HEK293 (cell line): ENCODE measurements at regions not wholly inside any gene's neighbourhood (a gene's known extent, or its start where the extent isn't known, plus 50 kb on each side); places are given as distances from the start of the nearest gene placed in this dataset.

Experiments
- CTCF ChIA-PET: fragments of 350-600 bp; formaldehyde crosslinking; extraction: SDS; loops from one replicate; lab custom pipeline; 2021; ENCODE audit warnings: antibody characterized with exemption; lab: Yijun Ruan, JAX
- POLR2A ChIA-PET: fragments of 300-600 bp; formaldehyde crosslinking; extraction: SDS; loops from one replicate; lab custom pipeline; 2020; ENCODE audit warnings: antibody characterized with exemption, inconsistent platforms; lab: Yijun Ruan, JAX
- H3K27ac ChIP-seq: fragments of 200-500 bp; sonication (Bioruptor generic); 2 replicates; pipeline ENCODE4 v1.5.1; 2014; ENCODE audit warnings: low read depth, low read length, control low read depth, inconsistent platforms; ENCODE audit errors: extremely low read depth
- H3K36me3 ChIP-seq, 2 experiments: fragments of 200-500 bp in 1 of 2; sonication (Bioruptor generic) in 1 of 2; 1 replicate in 1 of 2; 2 replicates in 1 of 2; pipeline ENCODE4 v1.5.1; 2014 to 2017; ENCODE audit warnings: inconsistent platforms in 2 of 2, low read length in 2 of 2; ENCODE audit not compliant: control insufficient read depth in 2 of 2, insufficient read depth in 1 of 2
- H3K4me1 ChIP-seq: fragments of 200-500 bp; sonication (Bioruptor generic); 2 replicates; pipeline ENCODE4 v1.5.1; 2014; ENCODE audit warnings: mild to moderate bottlenecking, low read length, inconsistent platforms; ENCODE audit not compliant: control insufficient read depth, insufficient read depth
- H3K4me3 ChIP-seq: 2 replicates; pipeline ENCODE4 v1.5.1; 2011; ENCODE audit warnings: low read depth, mild to moderate bottlenecking, control low read depth, low read length, moderate library complexity
- H3K9me3 ChIP-seq: fragments of 200-500 bp; sonication (Bioruptor generic); 2 replicates; pipeline ENCODE4 v1.5.1; 2014; ENCODE audit warnings: low read depth, low read length, inconsistent platforms; ENCODE audit not compliant: control insufficient read depth, insufficient read depth
- AEBP2 ChIP-seq: fragments of 450-650 bp; formaldehyde crosslinking; IDR thresholded peaks from 2 replicates; pipeline ENCODE4 v1.5.1; 2016; ENCODE audit warnings: missing biosample characterization, missing genetic modification characterization, borderline replicate concordance
- BCL11A ChIP-seq: fragments of 450-650 bp; formaldehyde crosslinking; IDR thresholded peaks from 2 replicates; pipeline ENCODE4 v1.5.1; 2016; ENCODE audit warnings: low read depth, missing biosample characterization, missing genetic modification characterization
- EGR2 ChIP-seq: fragments of 450-650 bp; formaldehyde crosslinking; IDR thresholded peaks from 2 replicates; pipeline ENCODE4 v1.5.1; 2016; ENCODE audit warnings: low read depth, missing biosample characterization, missing genetic modification characterization
- GLIS1 ChIP-seq: fragments of 450-650 bp; formaldehyde crosslinking; IDR thresholded peaks from 2 replicates; pipeline ENCODE4 v1.5.1; 2016; ENCODE audit warnings: missing biosample characterization, missing genetic modification characterization
- TSHZ1 ChIP-seq: fragments of 450-650 bp; formaldehyde crosslinking; IDR thresholded peaks from 2 replicates; pipeline ENCODE4 v1.5.1; 2016; ENCODE audit warnings: missing biosample characterization, missing genetic modification characterization, borderline replicate concordance
- ZBTB11 ChIP-seq: fragments of 450-650 bp; formaldehyde crosslinking; conservative IDR thresholded peaks from 2 replicates; pipeline ENCODE4 v1.5.1; 2016; ENCODE audit warnings: low read depth, missing biosample characterization, missing genetic modification characterization
- ZBTB21 ChIP-seq: fragments of 450-650 bp; formaldehyde crosslinking; IDR thresholded peaks from 2 replicates; pipeline ENCODE4 v1.5.1; 2017; ENCODE audit warnings: missing biosample characterization, missing genetic modification characterization
- ZIC2 ChIP-seq: fragments of 450-650 bp; formaldehyde crosslinking; IDR thresholded peaks from 2 replicates; pipeline ENCODE4 v1.5.1; 2016; ENCODE audit warnings: missing biosample characterization, missing genetic modification characterization
- ZNF146 ChIP-seq: fragments of 450-650 bp; formaldehyde crosslinking; IDR thresholded peaks from 2 replicates; pipeline ENCODE4 v1.5.1; 2016; ENCODE audit warnings: missing biosample characterization, missing genetic modification characterization
- ZNF311 ChIP-seq: fragments of 450-650 bp; formaldehyde crosslinking; IDR thresholded peaks from 2 replicates; pipeline ENCODE4 v1.5.1; 2017; ENCODE audit warnings: missing biosample characterization, missing genetic modification characterization, borderline replicate concordance
- ZNF354C ChIP-seq: fragments of 450-650 bp; formaldehyde crosslinking; IDR thresholded peaks from 2 replicates; pipeline ENCODE4 v1.5.1; 2016; ENCODE audit warnings: missing biosample characterization, missing genetic modification characterization, low read depth, borderline replicate concordance
- ZNF423 ChIP-seq: fragments of 450-650 bp; formaldehyde crosslinking; IDR thresholded peaks from 2 replicates; pipeline ENCODE4 v1.5.1; 2016; ENCODE audit warnings: missing biosample characterization, missing genetic modification characterization
- ZNF510 ChIP-seq: fragments of 450-650 bp; formaldehyde crosslinking; IDR thresholded peaks from 2 replicates; pipeline ENCODE4 v1.5.1; 2018; ENCODE audit warnings: mild to moderate bottlenecking, missing genetic modification characterization, missing biosample characterization; ENCODE audit not compliant: insufficient replicate concordance
- ZNF513 ChIP-seq: fragments of 450-650 bp; IDR thresholded peaks from 2 replicates; pipeline ENCODE4 v1.5.1; 2018; ENCODE audit warnings: missing biosample characterization, missing genetic modification characterization
- ZNF580 ChIP-seq: fragments of 450-650 bp; formaldehyde crosslinking; IDR thresholded peaks from 2 replicates; pipeline ENCODE4 v1.5.1; 2016; ENCODE audit warnings: missing biosample characterization, missing genetic modification characterization
- ZNF629 ChIP-seq: fragments of 450-650 bp; formaldehyde crosslinking; IDR thresholded peaks from 2 replicates; pipeline ENCODE4 v1.5.1; 2017; ENCODE audit warnings: missing biosample characterization, missing genetic modification characterization
- ZNF654 ChIP-seq: fragments of 450-650 bp; formaldehyde crosslinking; IDR thresholded peaks from 2 replicates; pipeline ENCODE4 v1.5.1; 2016; ENCODE audit warnings: low read depth, missing biosample characterization, missing genetic modification characterization
- ZNF701 ChIP-seq: fragments of 450-650 bp; formaldehyde crosslinking; IDR thresholded peaks from 2 replicates; pipeline ENCODE4 v1.5.1; 2016; ENCODE audit warnings: missing biosample characterization, missing genetic modification characterization
- ZNF791 ChIP-seq: fragments of 450-650 bp; formaldehyde crosslinking; IDR thresholded peaks from 2 replicates; pipeline ENCODE4 v1.5.1; 2016; ENCODE audit warnings: missing biosample characterization, missing genetic modification characterization
- ZNF830 ChIP-seq: fragments of 450-650 bp; IDR thresholded peaks from 2 replicates; pipeline ENCODE4 v1.5.0; 2018; ENCODE audit warnings: missing biosample characterization, missing genetic modification characterization, low read depth, mild to moderate bottlenecking, moderate library complexity

- ChIA-PET CTCF (interaction anchor here (1.3 to 1.5 kb wide), 2 partner anchors 84 to 207 kb away, joined by 3 to 7 read pairs; no protein-coding TSS in a partner anchor), POLR2A (no interaction called here)
- H3K36me3 ChIP-seq = no peaks in the 10 kb centered on the region
- TF ChIP-seq ZNF654 = peak; percentile 17; the same call in 1 of the 2 replicates
- no peak for TF ChIP-seq ZNF354C (tag by site-specific recombination)
- no peak for TF ChIP-seq ZNF629 (tag by site-specific recombination)
- H3K27ac ChIP-seq = no peak overlapping the region
- no peaks in the 10 kb centered on the region for H3K9me3 ChIP-seq
- no peaks in the 10 kb centered on the region for H3K4me1 ChIP-seq
- no peak overlapping the region for H3K4me3 ChIP-seq
Measured at GRCh38 chr4:156378033-156378665, 424.5 kb upstream of the CTSO start.

GRCh38 chr4:156377036-156377710, 423.5 kb upstream of the CTSO start:
- H3K4me3 ChIP-seq = no peak overlapping the region
- TF ChIP-seq ZNF580 (tag by site-specific recombination) (no peak), ZNF830 (tag by site-specific recombination) (no peak), ZNF311 (tag by site-specific recombination) (no peak), ZNF146 (tag by site-specific recombination) (no peak)
- no peaks in the 10 kb centered on the region for H3K36me3 ChIP-seq
- CTCF ChIA-PET = interaction anchor here (0.6 to 1.3 kb wide), 2 partner anchors 206 to 255 kb away, joined by 3 to 4 read pairs; no protein-coding TSS in a partner anchor
- no peak overlapping the region for H3K27ac ChIP-seq
- no peaks in the 10 kb centered on the region for H3K4me1 ChIP-seq
- H3K9me3 ChIP-seq = no peaks in the 10 kb centered on the region
- POLR2A ChIA-PET = no interaction called here

GRCh38 chr4:156374894-156375293, 421.2 kb upstream of the CTSO start:
- POLR2A ChIA-PET = no interaction called here
- no peaks in the 10 kb centered on the region for H3K9me3 ChIP-seq
- no peak overlapping the region for H3K27ac ChIP-seq
- no peak overlapping the region for H3K4me3 ChIP-seq
- H3K4me1 ChIP-seq = no peaks in the 10 kb centered on the region
- CTCF ChIA-PET = no interaction called here
- H3K36me3 ChIP-seq = no peaks in the 10 kb centered on the region
- TF ChIP-seq EGR2 (tag by site-specific recombination) (no peak), ZBTB21 (tag by site-specific recombination) (no peak), TSHZ1 (tag by site-specific recombination) (no peak), ZBTB11 (no peak), ZIC2 (tag by site-specific recombination) (no peak), BCL11A (tag by site-specific recombination) (no peak), ZNF513 (tag by site-specific recombination) (no peak), ZNF510 (tag by site-specific recombination) (no peak), GLIS1 (no peak), AEBP2 (tag by site-specific recombination) (no peak), ZNF791 (tag by site-specific recombination) (no peak), ZNF701 (no peak), ZNF423 (no peak)
